GM12872 (cell line): ENCODE measurements at regions not wholly inside any gene's neighbourhood (a gene's known extent, or its start where the extent isn't known, plus 50 kb on each side); places are given as distances from the start of the nearest gene placed in this dataset.

Experiments
- TF ChIP-seq, protein P1 (sequence below): IDR thresholded peaks from 3 replicates; pipeline ENCODE4 v1.5.1; 2011; ENCODE audit warnings: low read depth, mild to moderate bottlenecking, low read length, moderate library complexity; ENCODE audit not compliant: insufficient read depth

GRCh38 chr15:72992841-72993252 is 59.4 kb upstream of the NEO1 start:
- TF ChIP-seq, protein P1, sequence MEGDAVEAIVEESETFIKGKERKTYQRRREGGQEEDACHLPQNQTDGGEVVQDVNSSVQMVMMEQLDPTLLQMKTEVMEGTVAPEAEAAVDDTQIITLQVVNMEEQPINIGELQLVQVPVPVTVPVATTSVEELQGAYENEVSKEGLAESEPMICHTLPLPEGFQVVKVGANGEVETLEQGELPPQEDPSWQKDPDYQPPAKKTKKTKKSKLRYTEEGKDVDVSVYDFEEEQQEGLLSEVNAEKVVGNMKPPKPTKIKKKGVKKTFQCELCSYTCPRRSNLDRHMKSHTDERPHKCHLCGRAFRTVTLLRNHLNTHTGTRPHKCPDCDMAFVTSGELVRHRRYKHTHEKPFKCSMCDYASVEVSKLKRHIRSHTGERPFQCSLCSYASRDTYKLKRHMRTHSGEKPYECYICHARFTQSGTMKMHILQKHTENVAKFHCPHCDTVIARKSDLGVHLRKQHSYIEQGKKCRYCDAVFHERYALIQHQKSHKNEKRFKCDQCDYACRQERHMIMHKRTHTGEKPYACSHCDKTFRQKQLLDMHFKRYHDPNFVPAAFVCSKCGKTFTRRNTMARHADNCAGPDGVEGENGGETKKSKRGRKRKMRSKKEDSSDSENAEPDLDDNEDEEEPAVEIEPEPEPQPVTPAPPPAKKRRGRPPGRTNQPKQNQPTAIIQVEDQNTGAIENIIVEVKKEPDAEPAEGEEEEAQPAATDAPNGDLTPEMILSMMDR = no peak

GRCh38 chr15:72991026-72991425 is 61.2 kb upstream of the NEO1 start:
- TF ChIP-seq, protein P1 = no peak

- TF ChIP-seq, protein P1 = no peak
Observed at GRCh38 chr15:72983801-72984545, 68.3 kb upstream of the NEO1 start.

- TF ChIP-seq, protein P1 = no peak
Observed at GRCh38 chr15:72982714-72983113, 69.5 kb upstream of the NEO1 start.

- TF ChIP-seq, protein P1 = no peak
Observed at GRCh38 chr15:72980661-72981060, 71.6 kb upstream of the NEO1 start.

GRCh38 chr15:72979791-72980190 is 72.5 kb upstream of the NEO1 start:
- TF ChIP-seq, protein P1 = no peak

- TF ChIP-seq, protein P1 = no peak
Observed at GRCh38 chr15:72979308-72979707, 73.0 kb upstream of the NEO1 start.

DNA sequence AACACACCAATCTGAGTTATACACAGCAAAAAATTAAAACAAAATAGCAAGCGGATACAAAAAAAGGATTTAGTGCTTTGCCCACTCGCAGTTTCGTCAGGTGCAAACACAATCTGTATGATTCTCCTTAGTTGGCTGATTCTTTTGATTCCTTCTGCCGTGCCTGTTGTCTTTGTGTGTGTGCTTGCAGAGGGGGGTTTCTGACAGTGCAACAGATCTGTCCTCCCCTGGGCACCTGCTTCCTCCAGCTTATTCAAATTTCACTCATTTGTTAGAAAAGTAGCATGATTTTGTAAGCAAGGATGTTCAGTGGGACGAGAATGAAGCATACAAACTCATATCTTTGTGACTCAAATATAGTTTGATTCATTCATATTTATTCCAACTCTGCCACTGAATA is 74.0 kb upstream of the NEO1 start:
- TF ChIP-seq, protein P1 = no peak
